ENCODE measurements at regions not wholly inside any gene's neighbourhood (a gene's known extent, or its start where the extent isn't known, plus 50 kb on each side); places are given as distances from the start of the nearest gene placed in this dataset.
"Not testable (repeated sequence)": the region's sequence is repeated elsewhere in the genome, so short reads cannot be mapped to it uniquely, and the experiment has no call there.

- H3K36me3 ChIP-seq (ENCODE audit: insufficient read depth, low read length) = no peaks in the 10 kb centered on the region
- no peaks in the 10 kb centered on the region for H3K9me3 ChIP-seq (ENCODE audit: low read length)
- no peaks in the 10 kb centered on the region for H3K4me1 ChIP-seq (ENCODE audit: insufficient read depth, low read length, severe bottlenecking)
- no peak overlapping the region for H2AFZ ChIP-seq (ENCODE audit: low read length)
- H3F3A ChIP-seq (ENCODE audit: insufficient read depth, low read length) = no peaks in the 10 kb centered on the region
- H3K9ac ChIP-seq (ENCODE audit: low read length) = no peak overlapping the region
- H3K4me3 ChIP-seq (ENCODE audit: low read depth, low read length, poor library complexity, severe bottlenecking) = no peak overlapping the region
- H3K27ac ChIP-seq (ENCODE audit: low read depth, low read length, poor library complexity, severe bottlenecking) = no peak overlapping the region
- no peaks in the 10 kb centered on the region for H3K9me2 ChIP-seq (ENCODE audit: low read depth, low read length)
- H4K20me1 ChIP-seq (ENCODE audit: insufficient read depth, low read length) = no peaks in the 10 kb centered on the region
- no peaks in the 10 kb centered on the region for H3K79me2 ChIP-seq (ENCODE audit: insufficient read depth, low read length)
- TF ChIP-seq EZH2 (IDR thresholded peaks at IDR 0.05; ENCODE audit: borderline replicate concordance, low read length) (no peak), CTCF (IDR thresholded peaks at IDR 0.05; ENCODE audit: low read length) (no peak)
- H3K4me2 ChIP-seq (ENCODE audit: low read length) = no peak overlapping the region
- H3K27me3 ChIP-seq (ENCODE audit: insufficient read depth, low read length) = no peaks in the 10 kb centered on the region
Observed at GRCh38 chr6:140789466-140789865, 1343.3 kb upstream of the GJE1 start.

- H3K9me2 ChIP-seq (ENCODE audit: low read depth, low read length) = no peaks in the 10 kb centered on the region
- no peak overlapping the region for H3K9ac ChIP-seq (ENCODE audit: low read length)
- H3K9me3 ChIP-seq (ENCODE audit: low read length) = no peaks in the 10 kb centered on the region
- H3K36me3 ChIP-seq (ENCODE audit: insufficient read depth, low read length) = no peaks in the 10 kb centered on the region
- H3F3A ChIP-seq (ENCODE audit: insufficient read depth, low read length) = no peaks in the 10 kb centered on the region
- H2AFZ ChIP-seq (ENCODE audit: low read length) = no peak overlapping the region
- H3K4me2 ChIP-seq (ENCODE audit: low read length) = no peak overlapping the region
- H3K27ac ChIP-seq (ENCODE audit: low read depth, low read length, poor library complexity, severe bottlenecking) = no peak overlapping the region
- H3K4me3 ChIP-seq (ENCODE audit: low read depth, low read length, poor library complexity, severe bottlenecking) = no peak overlapping the region
- H3K79me2 ChIP-seq (ENCODE audit: insufficient read depth, low read length) = no peaks in the 10 kb centered on the region
- H3K27me3 ChIP-seq (ENCODE audit: insufficient read depth, low read length) = no peaks in the 10 kb centered on the region
- no peaks in the 10 kb centered on the region for H4K20me1 ChIP-seq (ENCODE audit: insufficient read depth, low read length)
- TF ChIP-seq CTCF (IDR thresholded peaks at IDR 0.05; ENCODE audit: low read length) (no peak), EZH2 (IDR thresholded peaks at IDR 0.05; ENCODE audit: borderline replicate concordance, low read length) (no peak)
- H3K4me1 ChIP-seq (ENCODE audit: insufficient read depth, low read length, severe bottlenecking) = no peaks in the 10 kb centered on the region
Observed at GRCh38 chr6:140785926-140786325, 1346.8 kb upstream of the GJE1 start.

GRCh38 chr6:140784573-140784972 lies 1348.2 kb upstream of the GJE1 start:
- no peak overlapping the region for H3K27ac ChIP-seq (ENCODE audit: low read depth, low read length, poor library complexity, severe bottlenecking)
- no peaks in the 10 kb centered on the region for H3F3A ChIP-seq (ENCODE audit: insufficient read depth, low read length)
- H3K4me2 ChIP-seq (ENCODE audit: low read length) = no peak overlapping the region
- H3K36me3 ChIP-seq (ENCODE audit: insufficient read depth, low read length) = no peaks in the 10 kb centered on the region
- TF ChIP-seq EZH2 (IDR thresholded peaks at IDR 0.05; ENCODE audit: borderline replicate concordance, low read length) (no peak), CTCF (IDR thresholded peaks at IDR 0.05; ENCODE audit: low read length) (no peak)
- H3K9me2 ChIP-seq (ENCODE audit: low read depth, low read length) = no peaks in the 10 kb centered on the region
- no peaks in the 10 kb centered on the region for H3K27me3 ChIP-seq (ENCODE audit: insufficient read depth, low read length)
- H3K9me3 ChIP-seq (ENCODE audit: low read length) = no peaks in the 10 kb centered on the region
- no peaks in the 10 kb centered on the region for H3K79me2 ChIP-seq (ENCODE audit: insufficient read depth, low read length)
- H3K4me1 ChIP-seq (ENCODE audit: insufficient read depth, low read length, severe bottlenecking) = no peaks in the 10 kb centered on the region
- H3K4me3 ChIP-seq (ENCODE audit: low read depth, low read length, poor library complexity, severe bottlenecking) = no peak overlapping the region
- H4K20me1 ChIP-seq (ENCODE audit: insufficient read depth, low read length) = no peaks in the 10 kb centered on the region
- no peak overlapping the region for H3K9ac ChIP-seq (ENCODE audit: low read length)
- no peak overlapping the region for H2AFZ ChIP-seq (ENCODE audit: low read length)

- not testable (repeated sequence) for H3K9me3 ChIP-seq (ENCODE audit: low read length); H3K27ac ChIP-seq (ENCODE audit: low read depth, low read length, poor library complexity, severe bottlenecking); H3K4me1 ChIP-seq (ENCODE audit: insufficient read depth, low read length, severe bottlenecking); H3K27me3 ChIP-seq (ENCODE audit: insufficient read depth, low read length); H2AFZ ChIP-seq (ENCODE audit: low read length); H3K9me2 ChIP-seq (ENCODE audit: low read depth, low read length); H3F3A ChIP-seq (ENCODE audit: insufficient read depth, low read length); H4K20me1 ChIP-seq (ENCODE audit: insufficient read depth, low read length); H3K4me3 ChIP-seq (ENCODE audit: low read depth, low read length, poor library complexity, severe bottlenecking); H3K4me2 ChIP-seq (ENCODE audit: low read length); H3K36me3 ChIP-seq (ENCODE audit: insufficient read depth, low read length); H3K9ac ChIP-seq (ENCODE audit: low read length); H3K79me2 ChIP-seq (ENCODE audit: insufficient read depth, low read length)
Observed at GRCh38 chr6:140783504-140783903, 1349.2 kb upstream of the GJE1 start.
